ENCODE measurements at regions not wholly inside any gene's neighbourhood (a gene's known extent, or its start where the extent isn't known, plus 50 kb on each side); places are given as distances from the start of the nearest gene placed in this dataset.

- no peaks in the 10 kb centered on the region for H3K36me3 ChIP-seq
- H3K27ac ChIP-seq (replicated peaks in 1 of 4) = no peak overlapping the region
- H3K4me1 ChIP-seq = no peaks in the 10 kb centered on the region
- H3K9me3 ChIP-seq = no peaks in the 10 kb centered on the region
- H3K4me3 ChIP-seq = no peak overlapping the region
- no peaks in the 10 kb centered on the region for H3K27me3 ChIP-seq
- TF ChIP-seq POLR2A (IDR thresholded peaks at IDR 0.05; ENCODE audit: low read depth) = no peak
- no peak for TF ChIP-seq POLR2AphosphoS5 (IDR thresholded peaks at IDR 0.05)
- TF ChIP-seq CTCF (IDR thresholded peaks at IDR 0.05) = no peak
- TF ChIP-seq EP300 (IDR thresholded peaks at IDR 0.05) = no peak
- no peak for DNase-seq (ENCODE audit: extremely low spot score)
- WGBS = 97% methylated on average over 2 of the region's 2 CpGs
- intact Hi-C loops (cut with DNase I) = no loop called here
These were observed 1272.1 kb upstream of the PCDH20 start for GRCh38 chr13:62687732-62688131.

GRCh38 chr13:62684359-62684758, 1268.7 kb upstream of the PCDH20 start:
- no peaks in the 10 kb centered on the region for H3K36me3 ChIP-seq
- no peak for DNase-seq (ENCODE audit: extremely low spot score)
- intact Hi-C loops (cut with DNase I) = no loop called here
- no peak overlapping the region for H3K4me3 ChIP-seq
- H3K27me3 ChIP-seq = no peaks in the 10 kb centered on the region
- 80% methylated on average over 2 of the region's 2 CpGs for WGBS
- no peaks in the 10 kb centered on the region for H3K9me3 ChIP-seq
- TF ChIP-seq POLR2AphosphoS5 (IDR thresholded peaks at IDR 0.05) (no peak), CTCF (IDR thresholded peaks at IDR 0.05) (no peak), POLR2A (IDR thresholded peaks at IDR 0.05; ENCODE audit: low read depth) (no peak), EP300 (IDR thresholded peaks at IDR 0.05) (no peak)
- no peak overlapping the region for H3K27ac ChIP-seq (replicated peaks in 1 of 4)
- H3K4me1 ChIP-seq = no peaks in the 10 kb centered on the region

GRCh38 chr13:62682788-62683187, 1267.1 kb upstream of the PCDH20 start:
- H3K27me3 ChIP-seq = no peaks in the 10 kb centered on the region
- intact Hi-C loops (cut with DNase I) = no loop called here
- H3K9me3 ChIP-seq = no peaks in the 10 kb centered on the region
- DNase-seq (ENCODE audit: extremely low spot score) = no peak
- H3K27ac ChIP-seq (replicated peaks in 1 of 4) = no peak overlapping the region
- TF ChIP-seq POLR2A (IDR thresholded peaks at IDR 0.05; ENCODE audit: low read depth) = no peak
- no peak for TF ChIP-seq EP300 (IDR thresholded peaks at IDR 0.05)
- TF ChIP-seq POLR2AphosphoS5 (IDR thresholded peaks at IDR 0.05) = no peak
- no peak for TF ChIP-seq CTCF (IDR thresholded peaks at IDR 0.05)
- H3K4me3 ChIP-seq = no peak overlapping the region
- 87% methylated on average over 4 of the region's 4 CpGs for WGBS
- H3K36me3 ChIP-seq = no peaks in the 10 kb centered on the region
- H3K4me1 ChIP-seq = no peaks in the 10 kb centered on the region

GRCh38 chr13:62678039-62678438, 1262.4 kb upstream of the PCDH20 start:
- DNase-seq (ENCODE audit: extremely low spot score) = no peak
- WGBS = 67% methylated on average over 4 of the region's 4 CpGs
- Histone ChIP-seq H3K36me3 (no peaks in the 10 kb centered on the region), H3K27me3 (no peaks in the 10 kb centered on the region), H3K4me1 (no peaks in the 10 kb centered on the region), H3K9me3 (no peaks in the 10 kb centered on the region), H3K27ac (replicated peaks in 1 of 4) (no peak overlapping the region), H3K4me3 (no peak overlapping the region)
- intact Hi-C loops (cut with DNase I) = no loop called here
- no peak for TF ChIP-seq EP300 (IDR thresholded peaks at IDR 0.05)
- no peak for TF ChIP-seq POLR2AphosphoS5 (IDR thresholded peaks at IDR 0.05)
- no peak for TF ChIP-seq CTCF (IDR thresholded peaks at IDR 0.05)
- TF ChIP-seq POLR2A (IDR thresholded peaks at IDR 0.05; ENCODE audit: low read depth) = no peak

GRCh38 chr13:62663767-62664166, 1248.1 kb upstream of the PCDH20 start:
- intact Hi-C loops (cut with DNase I) = no loop called here
- H3K4me1 ChIP-seq = no peaks in the 10 kb centered on the region
- no peak for DNase-seq (ENCODE audit: extremely low spot score)
- TF ChIP-seq EP300 (IDR thresholded peaks at IDR 0.05) (no peak), POLR2AphosphoS5 (IDR thresholded peaks at IDR 0.05) (no peak), POLR2A (IDR thresholded peaks at IDR 0.05; ENCODE audit: low read depth) (no peak)
- no peak overlapping the region for H3K4me3 ChIP-seq
- H3K27me3 ChIP-seq = no peaks in the 10 kb centered on the region
- no peaks in the 10 kb centered on the region for H3K9me3 ChIP-seq
- 85% methylated on average over 1 of the region's 1 CpG for WGBS
- no peak overlapping the region for H3K27ac ChIP-seq (replicated peaks in 1 of 4)
- no peaks in the 10 kb centered on the region for H3K36me3 ChIP-seq

Measured in esophagus muscularis mucosa (tissue), 4 donors.